Esophagus mucosa (tissue), 1 donor: ENCODE measurements at regions not wholly inside any gene's neighbourhood (a gene's known extent, or its start where the extent isn't known, plus 50 kb on each side); places are given as distances from the start of the nearest gene placed in this dataset.
A peak's percentile ranks its signal among the peaks of the same experiment; 100 is the strongest.

ENCODE experiments used
- ATAC-seq: fragments of 200-7000 bp; cut with Tn5 transposase; one replicate; pipeline ENCODE4 v1.9.1; 2020
- donor health status: DM: yes; HTN: yes; CAD: no.

GRCh38 chr17:55632893-55633292 lies 89.8 kb downstream of the TMEM100 start:
- ATAC-seq: no peak

GRCh38 chr17:55632236-55632635 lies 90.4 kb downstream of the TMEM100 start:
- ATAC-seq: no peak

- ATAC-seq: no peak
Measured at GRCh38 chr17:55629995-55630394, 92.7 kb downstream of the TMEM100 start.

- ATAC-seq: no peak
Measured at GRCh38 chr17:55625521-55625920, 97.1 kb downstream of the TMEM100 start.

GRCh38 chr17:55624772-55625433 lies 97.8 kb downstream of the TMEM100 start:
- no peak for ATAC-seq

- ATAC-seq: no peak
Measured at GRCh38 chr17:55622547-55622946, 100.1 kb downstream of the TMEM100 start.

GRCh38 chr17:55620945-55621344 lies 101.7 kb downstream of the TMEM100 start:
- no peak for ATAC-seq

- no peak for ATAC-seq
Measured at GRCh38 chr17:55620023-55620422, 102.6 kb downstream of the TMEM100 start.

GRCh38 chr17:55617441-55617840 lies 105.2 kb downstream of the TMEM100 start:
- ATAC-seq: no peak

GRCh38 chr17:55614061-55614460 lies 102.8 kb upstream of the SMIM36 start:
- ATAC-seq: no peak

GRCh38 chr17:55612691-55613141 lies 101.5 kb upstream of the SMIM36 start:
- no peak for ATAC-seq

- ATAC-seq: no peak
Measured at GRCh38 chr17:55607731-55608341, 96.6 kb upstream of the SMIM36 start.

GRCh38 chr17:55606488-55606815 lies 95.2 kb upstream of the SMIM36 start:
- no peak for ATAC-seq

GRCh38 chr17:55605705-55606487 lies 94.6 kb upstream of the SMIM36 start:
- no peak for ATAC-seq

- no peak for ATAC-seq
Measured at GRCh38 chr17:55601874-55602364, 90.7 kb upstream of the SMIM36 start.

- ATAC-seq: no peak
Measured at GRCh38 chr17:55598495-55598894, 87.2 kb upstream of the SMIM36 start.

- ATAC-seq: no peak
Measured at GRCh38 chr17:55588446-55589242, 77.4 kb upstream of the SMIM36 start.

- ATAC-seq: no peak
Measured at GRCh38 chr17:55587608-55588139, 76.4 kb upstream of the SMIM36 start.

GRCh38 chr17:55585629-55586028 lies 74.4 kb upstream of the SMIM36 start:
- no peak for ATAC-seq

- no peak for ATAC-seq
Measured at GRCh38 chr17:55584861-55585260, 73.6 kb upstream of the SMIM36 start.

- ATAC-seq: peak; percentile 66
Measured at GRCh38 chr17:55584055-55584685, 72.9 kb upstream of the SMIM36 start.

- ATAC-seq: no peak
Measured at GRCh38 chr17:55582897-55583296, 71.6 kb upstream of the SMIM36 start.
